ENCODE measurements at regions not wholly inside any gene's neighbourhood (a gene's known extent, or its start where the extent isn't known, plus 50 kb on each side); places are given as distances from the start of the nearest gene placed in this dataset.

- TF ChIP-seq POLR2AphosphoS5 (IDR thresholded peaks at IDR 0.05) (no peak), CTCF (IDR thresholded peaks at IDR 0.05) (no peak), POLR2A (IDR thresholded peaks at IDR 0.05) (no peak), EP300 (IDR thresholded peaks at IDR 0.05; ENCODE audit: low read depth) (no peak)
Measured at GRCh38 chr2:47641366-47641765, 70.6 kb upstream of the KCNK12 start.

Data from transverse colon (tissue), 4 donors.